ENCODE measurements at regions not wholly inside any gene's neighbourhood (a gene's known extent, or its start where the extent isn't known, plus 50 kb on each side); places are given as distances from the start of the nearest gene placed in this dataset.

DNA sequence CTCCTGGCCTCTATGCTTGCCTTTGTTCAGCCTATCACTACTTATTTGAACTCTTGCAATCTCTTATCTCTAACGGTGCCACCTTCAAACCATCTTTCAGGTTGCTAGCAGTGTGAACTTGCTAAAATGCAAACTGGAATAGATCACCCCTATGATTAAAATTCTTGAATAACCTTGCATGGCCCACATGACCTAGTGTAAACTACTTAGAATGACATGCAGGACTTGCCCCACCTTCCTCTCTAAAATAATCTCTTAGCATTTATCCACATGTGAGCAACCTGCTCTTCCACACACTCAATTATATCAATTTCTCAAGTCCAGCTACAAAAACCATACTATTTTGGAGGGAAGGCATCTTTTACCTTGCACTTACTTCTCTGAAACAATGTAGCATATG, 137.6 kb downstream of the ETAA1 start:
- no peaks in the 10 kb centered on the region for H3K36me3 Mint-ChIP-seq (ENCODE audit: low read depth)
- no peaks in the 10 kb centered on the region for H4K20me1 ChIP-seq (replicated peaks; ENCODE audit: insufficient read depth)
- no peak overlapping the region for H3K27ac ChIP-seq (ENCODE audit: low read depth)
- ATAC-seq, result no peak
- H3K27ac Mint-ChIP-seq, result no peak overlapping the region
- DNase-seq (ENCODE audit: low spot score), result no peak
- no peak overlapping the region for H3K4me3 Mint-ChIP-seq
- H3K27me3 ChIP-seq (ENCODE audit: insufficient read depth), result no peaks in the 10 kb centered on the region
- H2AFZ ChIP-seq, result no peak overlapping the region
- H3K4me2 ChIP-seq, result no peak overlapping the region
- no peaks in the 10 kb centered on the region for H3K36me3 ChIP-seq (ENCODE audit: insufficient read depth)
- no peaks in the 10 kb centered on the region for H3K4me1 ChIP-seq (ENCODE audit: insufficient read depth)
- H3K4me3 ChIP-seq, result no peak overlapping the region
- no peaks in the 10 kb centered on the region for H3K79me2 ChIP-seq (replicated peaks; ENCODE audit: insufficient read depth)
- peaks cover 10% of the 10 kb centered on the region; the same call in 2 of the 3 replicates for H3K9me3 Mint-ChIP-seq
- H3F3A ChIP-seq (replicated peaks; ENCODE audit: low read depth), result no peaks in the 10 kb centered on the region
- TF ChIP-seq STAT1 (IDR thresholded peaks at IDR 0.05; ENCODE audit: unreplicated experiment) (no peak), ZNF462 (CRISPR knock-in tag; IDR thresholded peaks at IDR 0.05) (no peak), JUNB (IDR thresholded peaks at IDR 0.05; ENCODE audit: unreplicated experiment) (no peak), POLR2AphosphoS5 (IDR thresholded peaks at IDR 0.05; ENCODE audit: low read depth) (no peak), ZNF114 (CRISPR knock-in tag; IDR thresholded peaks at IDR 0.05) (no peak), CREB1 (CRISPR knock-in tag; IDR thresholded peaks at IDR 0.05; ENCODE audit: low read depth) (no peak), REST (IDR thresholded peaks at IDR 0.05; ENCODE audit: unreplicated experiment) (no peak), EZH2 (IDR thresholded peaks at IDR 0.05; ENCODE audit: low read depth, unreplicated experiment) (no peak), NANOG (IDR thresholded peaks at IDR 0.05; ENCODE audit: borderline replicate concordance) (no peak), ETS1 (IDR thresholded peaks at IDR 0.05) (no peak), EZH2phosphoT487 (IDR thresholded peaks at IDR 0.05; ENCODE audit: unreplicated experiment) (no peak), ZNF331 (CRISPR knock-in tag; IDR thresholded peaks at IDR 0.05; ENCODE audit: low read depth) (no peak)
- TF ChIP-seq, protein P1, sequence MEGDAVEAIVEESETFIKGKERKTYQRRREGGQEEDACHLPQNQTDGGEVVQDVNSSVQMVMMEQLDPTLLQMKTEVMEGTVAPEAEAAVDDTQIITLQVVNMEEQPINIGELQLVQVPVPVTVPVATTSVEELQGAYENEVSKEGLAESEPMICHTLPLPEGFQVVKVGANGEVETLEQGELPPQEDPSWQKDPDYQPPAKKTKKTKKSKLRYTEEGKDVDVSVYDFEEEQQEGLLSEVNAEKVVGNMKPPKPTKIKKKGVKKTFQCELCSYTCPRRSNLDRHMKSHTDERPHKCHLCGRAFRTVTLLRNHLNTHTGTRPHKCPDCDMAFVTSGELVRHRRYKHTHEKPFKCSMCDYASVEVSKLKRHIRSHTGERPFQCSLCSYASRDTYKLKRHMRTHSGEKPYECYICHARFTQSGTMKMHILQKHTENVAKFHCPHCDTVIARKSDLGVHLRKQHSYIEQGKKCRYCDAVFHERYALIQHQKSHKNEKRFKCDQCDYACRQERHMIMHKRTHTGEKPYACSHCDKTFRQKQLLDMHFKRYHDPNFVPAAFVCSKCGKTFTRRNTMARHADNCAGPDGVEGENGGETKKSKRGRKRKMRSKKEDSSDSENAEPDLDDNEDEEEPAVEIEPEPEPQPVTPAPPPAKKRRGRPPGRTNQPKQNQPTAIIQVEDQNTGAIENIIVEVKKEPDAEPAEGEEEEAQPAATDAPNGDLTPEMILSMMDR (conservative IDR thresholded peaks at IDR 0.05; ENCODE audit: low read depth in 2 of 2), result no peak
- H3K4me1 Mint-ChIP-seq, result no peaks in the 10 kb centered on the region
- H3K27me3 Mint-ChIP-seq (ENCODE audit: insufficient read depth, low read depth, poor library complexity), result peaks cover 2% of the 10 kb centered on the region
- 0 out of 2 replicates have a peak, but pooled peaks cover 2% of the 10 kb centered on the region for H3K9me2 ChIP-seq (ENCODE audit: insufficient read depth)
